ENCODE measurements at regions not wholly inside any gene's neighbourhood (a gene's known extent, or its start where the extent isn't known, plus 50 kb on each side); places are given as distances from the start of the nearest gene placed in this dataset.
"Not testable (repeated sequence)": the region's sequence is repeated elsewhere in the genome, so short reads cannot be mapped to it uniquely, and the experiment has no call there.

GRCh38 chr10:105743343-105744056 lies 1102.4 kb downstream of the SORCS3 start:
- Mint-ChIP-seq H3K4me1 (no peaks in the 10 kb centered on the region), H3K9me3 (peaks cover 0 to 9% (median 0%) of the 10 kb centered on the region in 11 donors), H3K4me3 (no peak overlapping the region), H3K27ac (no peak overlapping the region), H3K27me3 (peaks cover 0 to 9% (median 0%) of the 10 kb centered on the region in 5 donors), H3K36me3 (no peaks in the 10 kb centered on the region)
- ATAC-seq (no peak), DNase-seq (no peak)
- no peaks in the 10 kb centered on the region for H3K9me3 ChIP-seq (ENCODE audit: control insufficient read depth in 2 of 3, low read length in 3 of 3)
- H3K4me1 ChIP-seq (ENCODE audit: control insufficient read depth in 2 of 2, insufficient read depth in 2 of 2, low read length in 2 of 2), result no peaks in the 10 kb centered on the region
- intact Hi-C loops (cut with micrococcal nuclease), result no loop called here
- ChIA-PET CTCF (no interaction called here), POLR2A (no interaction called here)
- no peak overlapping the region for H3K27ac ChIP-seq (ENCODE audit: low read depth, low read length)
- no peaks in the 10 kb centered on the region for H3K36me3 ChIP-seq (ENCODE audit: control insufficient read depth in 2 of 3, insufficient read depth in 3 of 3, low read length in 3 of 3)
- H3K27me3 ChIP-seq (ENCODE audit: control insufficient read depth in 2 of 2, insufficient read depth in 2 of 2, low read length in 2 of 2), result no peaks in the 10 kb centered on the region
- no peak overlapping the region for H3K4me3 ChIP-seq (ENCODE audit: low read length)

DNA sequence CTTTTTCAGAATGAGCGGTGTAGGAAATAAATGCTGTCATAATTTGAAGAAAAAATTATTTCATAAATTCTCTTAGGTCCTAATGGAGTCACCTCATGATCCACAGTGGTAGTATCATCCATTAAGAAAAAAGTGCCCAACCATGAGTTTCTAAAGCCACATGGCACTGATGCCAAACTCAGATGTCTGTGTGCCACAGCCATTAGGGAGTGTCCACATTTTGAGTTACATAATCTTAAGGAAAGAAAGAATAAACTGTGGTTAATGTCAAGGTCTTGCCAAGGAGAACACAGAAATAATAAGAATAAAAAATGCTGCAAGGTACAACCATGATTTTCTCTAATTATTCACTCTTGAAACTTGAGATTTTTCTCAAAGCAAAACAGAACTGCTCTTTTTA lies 1101.8 kb downstream of the SORCS3 start:
- no peak for ATAC-seq
- intact Hi-C loops (cut with micrococcal nuclease), result no loop called here
- H3K27ac Mint-ChIP-seq, result no peak overlapping the region
- H3K4me3 Mint-ChIP-seq, result no peak overlapping the region
- H3K9me3 Mint-ChIP-seq, result peaks cover 0 to 9% (median under 1%) of the 10 kb centered on the region in 11 donors
- Histone ChIP-seq H3K4me3 (ENCODE audit: low read length) (no peak overlapping the region), H3K27ac (ENCODE audit: low read depth, low read length) (no peak overlapping the region), H3K4me1 (ENCODE audit: control insufficient read depth in 2 of 2, insufficient read depth in 2 of 2, low read length in 2 of 2) (no peaks in the 10 kb centered on the region), H3K36me3 (ENCODE audit: control insufficient read depth in 2 of 3, insufficient read depth in 3 of 3, low read length in 3 of 3) (no peaks in the 10 kb centered on the region), H3K27me3 (ENCODE audit: control insufficient read depth in 2 of 2, insufficient read depth in 2 of 2, low read length in 2 of 2) (no peaks in the 10 kb centered on the region), H3K9me3 (ENCODE audit: control insufficient read depth in 2 of 3, low read length in 3 of 3) (no peaks in the 10 kb centered on the region)
- peaks cover 0 to 9% (median 0%) of the 10 kb centered on the region in 5 donors for H3K27me3 Mint-ChIP-seq
- CTCF ChIA-PET, result no interaction called here
- no peaks in the 10 kb centered on the region for H3K36me3 Mint-ChIP-seq
- DNase-seq, result no peak
- POLR2A ChIA-PET, result no interaction called here
- H3K4me1 Mint-ChIP-seq, result no peaks in the 10 kb centered on the region

DNA sequence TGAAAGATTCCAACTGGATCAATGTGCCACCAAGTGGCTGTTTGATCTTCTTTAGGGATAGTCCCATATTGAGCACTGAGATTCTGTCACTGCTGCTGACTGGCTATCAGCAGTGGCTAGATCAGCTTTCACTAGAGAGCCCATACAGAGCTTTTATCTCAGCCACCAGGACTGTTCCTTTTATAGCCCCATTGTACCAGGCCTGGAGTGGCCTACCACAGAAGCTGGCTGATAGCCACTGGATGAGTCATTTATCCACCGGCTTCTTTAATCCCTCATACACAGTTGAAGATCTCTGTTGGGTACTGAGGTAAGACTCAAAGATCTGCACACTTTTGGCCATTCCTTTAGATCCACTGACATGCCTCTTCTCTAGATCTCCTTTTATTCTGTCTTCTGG lies 1101.1 kb downstream of the SORCS3 start:
- Mint-ChIP-seq H3K4me1 (no peaks in the 10 kb centered on the region), H3K4me3 (no peak overlapping the region), H3K27ac (no peak overlapping the region), H3K9me3 (peaks cover 0 to 9% (median 2%) of the 10 kb centered on the region in 11 donors), H3K27me3 (peaks cover 0 to 9% (median 0%) of the 10 kb centered on the region in 5 donors), H3K36me3 (no peaks in the 10 kb centered on the region)
- no peaks in the 10 kb centered on the region for H3K27me3 ChIP-seq (ENCODE audit: control insufficient read depth in 2 of 2, insufficient read depth in 2 of 2, low read length in 2 of 2)
- POLR2A ChIA-PET, result no interaction called here
- DNase-seq, result no peak
- ATAC-seq, result no peak
- H3K9me3 ChIP-seq (ENCODE audit: control insufficient read depth in 2 of 3, low read length in 3 of 3), result no peaks in the 10 kb centered on the region
- H3K4me1 ChIP-seq (ENCODE audit: control insufficient read depth in 2 of 2, insufficient read depth in 2 of 2, low read length in 2 of 2), result no peaks in the 10 kb centered on the region
- intact Hi-C loops (cut with micrococcal nuclease), result no loop called here
- H3K4me3 ChIP-seq (ENCODE audit: low read length), result no peak overlapping the region
- H3K36me3 ChIP-seq (ENCODE audit: control insufficient read depth in 2 of 3, insufficient read depth in 3 of 3, low read length in 3 of 3), result no peaks in the 10 kb centered on the region
- H3K27ac ChIP-seq (ENCODE audit: low read depth, low read length), result no peak overlapping the region
- CTCF ChIA-PET, result no interaction called here

- no peak for DNase-seq
- H3K4me1 ChIP-seq (ENCODE audit: control insufficient read depth in 2 of 2, insufficient read depth in 2 of 2, low read length in 2 of 2), result no peaks in the 10 kb centered on the region
- no peak overlapping the region for H3K4me3 Mint-ChIP-seq
- H3K36me3 ChIP-seq (ENCODE audit: control insufficient read depth in 2 of 3, insufficient read depth in 3 of 3, low read length in 3 of 3), result no peaks in the 10 kb centered on the region
- no peak overlapping the region for H3K27ac ChIP-seq (ENCODE audit: low read depth, low read length)
- no peaks in the 10 kb centered on the region for H3K27me3 Mint-ChIP-seq
- H3K27ac Mint-ChIP-seq, result no peak overlapping the region
- no peaks in the 10 kb centered on the region for H3K36me3 Mint-ChIP-seq
- H3K4me3 ChIP-seq (ENCODE audit: low read length), result no peak overlapping the region
- H3K27me3 ChIP-seq (ENCODE audit: control insufficient read depth in 2 of 2, insufficient read depth in 2 of 2, low read length in 2 of 2), result no peaks in the 10 kb centered on the region
- intact Hi-C loops (cut with micrococcal nuclease), result no loop called here
- POLR2A ChIA-PET, result no interaction called here
- no peaks in the 10 kb centered on the region for H3K9me3 ChIP-seq (ENCODE audit: control insufficient read depth in 2 of 3, low read length in 3 of 3)
- CTCF ChIA-PET, result no interaction called here
- no peaks in the 10 kb centered on the region for H3K4me1 Mint-ChIP-seq
- peaks cover 0 to 5% (median 0%) of the 10 kb centered on the region in 11 donors for H3K9me3 Mint-ChIP-seq
- no peak for ATAC-seq
Measured at GRCh38 chr10:105734479-105734878, 1093.4 kb downstream of the SORCS3 start.

DNA sequence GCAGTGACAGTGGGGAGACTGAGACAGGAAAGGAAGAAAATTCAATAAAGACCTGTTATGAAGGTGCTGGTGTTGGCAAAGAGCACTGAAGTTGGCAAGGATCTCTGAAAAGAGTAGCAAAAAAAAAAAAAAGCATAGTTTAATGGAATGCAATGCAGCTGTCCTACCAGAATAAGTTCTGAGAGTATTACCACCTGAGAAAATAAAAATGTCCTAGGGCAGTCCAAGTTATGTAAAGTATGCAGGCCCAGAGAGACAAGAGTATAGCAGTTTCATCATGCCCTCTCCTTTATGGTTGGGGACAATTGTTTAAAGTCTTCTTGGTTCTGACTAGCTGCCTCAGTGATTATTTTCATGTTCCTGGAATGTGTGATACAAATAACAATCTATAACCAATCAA lies 1092.8 kb downstream of the SORCS3 start:
- no peaks in the 10 kb centered on the region for H3K4me1 Mint-ChIP-seq
- POLR2A ChIA-PET, result no interaction called here
- H3K27ac Mint-ChIP-seq, result no peak overlapping the region
- ATAC-seq (no peak), DNase-seq (no peak)
- no peak overlapping the region for H3K4me3 ChIP-seq (ENCODE audit: low read length)
- peaks cover 0 to 5% (median 0%) of the 10 kb centered on the region in 11 donors for H3K9me3 Mint-ChIP-seq
- no peaks in the 10 kb centered on the region for H3K27me3 Mint-ChIP-seq
- H3K9me3 ChIP-seq (ENCODE audit: control insufficient read depth in 2 of 3, low read length in 3 of 3), result no peaks in the 10 kb centered on the region
- H3K4me1 ChIP-seq (ENCODE audit: control insufficient read depth in 2 of 2, insufficient read depth in 2 of 2, low read length in 2 of 2), result no peaks in the 10 kb centered on the region
- CTCF ChIA-PET, result no interaction called here
- no peaks in the 10 kb centered on the region for H3K27me3 ChIP-seq (ENCODE audit: control insufficient read depth in 2 of 2, insufficient read depth in 2 of 2, low read length in 2 of 2)
- H3K36me3 Mint-ChIP-seq, result no peaks in the 10 kb centered on the region
- H3K27ac ChIP-seq (ENCODE audit: low read depth, low read length), result no peak overlapping the region
- H3K36me3 ChIP-seq (ENCODE audit: control insufficient read depth in 2 of 3, insufficient read depth in 3 of 3, low read length in 3 of 3), result no peaks in the 10 kb centered on the region
- H3K4me3 Mint-ChIP-seq, result no peak overlapping the region
- intact Hi-C loops (cut with micrococcal nuclease), result no loop called here

DNA sequence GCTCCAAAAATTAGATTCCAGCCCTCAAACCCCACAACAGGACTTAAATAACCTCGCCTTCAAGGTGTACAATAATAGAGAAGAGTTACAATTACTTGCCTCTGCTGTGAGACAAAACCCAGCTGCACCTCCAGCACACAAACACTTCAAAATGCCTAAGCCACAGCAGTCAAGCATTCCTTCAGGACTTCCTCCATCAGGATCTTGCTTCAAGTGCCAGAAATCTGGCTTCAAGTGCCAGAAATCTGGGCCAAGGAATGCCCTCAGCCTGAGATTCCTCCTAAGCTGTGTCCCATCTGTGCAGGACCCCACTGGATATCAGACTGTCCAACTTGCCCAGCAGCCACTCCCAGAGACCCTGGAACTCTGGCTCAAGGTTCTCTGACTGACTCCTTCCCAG lies 1088.3 kb downstream of the SORCS3 start:
- ATAC-seq, result no peak

GRCh38 chr10:105727586-105727985 lies 1086.5 kb downstream of the SORCS3 start:
- ATAC-seq; H3K4me3 ChIP-seq (ENCODE audit: low read length); H3K4me3 Mint-ChIP-seq; H3K27me3 ChIP-seq (ENCODE audit: control insufficient read depth in 2 of 2, insufficient read depth in 2 of 2, low read length in 2 of 2); intact Hi-C loops (cut with micrococcal nuclease); H3K27ac Mint-ChIP-seq; CTCF ChIA-PET; H3K27ac ChIP-seq (ENCODE audit: low read depth, low read length); H3K4me1 Mint-ChIP-seq; DNase-seq; POLR2A ChIA-PET; H3K4me1 ChIP-seq (ENCODE audit: control insufficient read depth in 2 of 2, insufficient read depth in 2 of 2, low read length in 2 of 2); H3K27me3 Mint-ChIP-seq; H3K9me3 ChIP-seq (ENCODE audit: control insufficient read depth in 2 of 3, low read length in 3 of 3); H3K36me3 Mint-ChIP-seq; H3K36me3 ChIP-seq (ENCODE audit: control insufficient read depth in 2 of 3, insufficient read depth in 3 of 3, low read length in 3 of 3): not testable (repeated sequence)
- H3K9me3 Mint-ChIP-seq, result peaks cover 0 to 10% (median 2%) of the 10 kb centered on the region in 11 donors

More for the DNA sequence above, 1088.3 kb downstream of the SORCS3 start:
- Mint-ChIP-seq H3K4me1 (no peaks in the 10 kb centered on the region), H3K27ac (no peak overlapping the region), H3K36me3 (no peaks in the 10 kb centered on the region), H3K4me3 (no peak overlapping the region), H3K27me3 (peaks cover 0 to 7% (median 0%) of the 10 kb centered on the region in 5 donors), H3K9me3 (peaks cover 0 to 10% (median 2%) of the 10 kb centered on the region in 11 donors)
- Histone ChIP-seq H3K4me3 (ENCODE audit: low read length) (no peak overlapping the region), H3K27ac (ENCODE audit: low read depth, low read length) (no peak overlapping the region), H3K9me3 (ENCODE audit: control insufficient read depth in 2 of 3, low read length in 3 of 3) (no peaks in the 10 kb centered on the region), H3K36me3 (ENCODE audit: control insufficient read depth in 2 of 3, insufficient read depth in 3 of 3, low read length in 3 of 3) (no peaks in the 10 kb centered on the region), H3K4me1 (ENCODE audit: control insufficient read depth in 2 of 2, insufficient read depth in 2 of 2, low read length in 2 of 2) (no peaks in the 10 kb centered on the region), H3K27me3 (ENCODE audit: control insufficient read depth in 2 of 2, insufficient read depth in 2 of 2, low read length in 2 of 2) (no peaks in the 10 kb centered on the region)
- intact Hi-C loops (cut with micrococcal nuclease), result no loop called here
- DNase-seq, result no peak
- CTCF ChIA-PET, result no interaction called here
- POLR2A ChIA-PET, result no interaction called here

Data from naive thymus-derived CD4-positive, alpha-beta T cell (primary cell).